GM18520 (cell line): ENCODE measurements at regions not wholly inside any gene's neighbourhood (a gene's known extent, or its start where the extent isn't known, plus 50 kb on each side); places are given as distances from the start of the nearest gene placed in this dataset.
"Not testable (repeated sequence)": the region's sequence is repeated elsewhere in the genome, so short reads cannot be mapped to it uniquely, and the experiment has no call there.

ENCODE experiments used
- ATAC-seq: cut with Tn5 transposase; IDR thresholded peaks from one replicate; pipeline ENCODE4 v1.9.1; 2021; ENCODE audit not compliant: unreplicated experiment

- ATAC-seq = not testable (repeated sequence)
These were observed 321.7 kb upstream of the PLGLB1 start for GRCh38 chr2:87343347-87343746.

GRCh38 chr2:87345283-87345682, 323.6 kb upstream of the PLGLB1 start:
- not testable (repeated sequence) for ATAC-seq

- not testable (repeated sequence) for ATAC-seq
These were observed 326.9 kb upstream of the PLGLB1 start for GRCh38 chr2:87348556-87348955.

- not testable (repeated sequence) for ATAC-seq
These were observed 327.4 kb upstream of the PLGLB1 start for GRCh38 chr2:87349006-87349405.

GRCh38 chr2:87352178-87352934, 330.7 kb upstream of the PLGLB1 start:
- not testable (repeated sequence) for ATAC-seq

GRCh38 chr2:87353408-87353807, 331.8 kb upstream of the PLGLB1 start:
- ATAC-seq = not testable (repeated sequence)

- not testable (repeated sequence) for ATAC-seq
These were observed 332.5 kb upstream of the PLGLB1 start for GRCh38 chr2:87354102-87354501.

GRCh38 chr2:87360250-87360649, 338.6 kb upstream of the PLGLB1 start:
- ATAC-seq = not testable (repeated sequence)

GRCh38 chr2:87360927-87361326, 339.3 kb upstream of the PLGLB1 start:
- ATAC-seq = not testable (repeated sequence)

GRCh38 chr2:87361805-87362204, 340.2 kb upstream of the PLGLB1 start:
- not testable (repeated sequence) for ATAC-seq

GRCh38 chr2:87364379-87364778, 342.7 kb upstream of the PLGLB1 start:
- ATAC-seq = not testable (repeated sequence)

GRCh38 chr2:87365038-87365437, 343.4 kb upstream of the PLGLB1 start:
- not testable (repeated sequence) for ATAC-seq

- ATAC-seq = not testable (repeated sequence)
These were observed 361.8 kb upstream of the PLGLB2 start for GRCh38 chr2:87386063-87386560.

GRCh38 chr2:87395784-87396183, 352.1 kb upstream of the PLGLB2 start:
- not testable (repeated sequence) for ATAC-seq

GRCh38 chr2:87396551-87397265, 351.2 kb upstream of the PLGLB2 start:
- ATAC-seq = not testable (repeated sequence)

- ATAC-seq = not testable (repeated sequence)
These were observed 350.4 kb upstream of the PLGLB2 start for GRCh38 chr2:87397276-87398065.

- not testable (repeated sequence) for ATAC-seq
These were observed 349.2 kb upstream of the PLGLB2 start for GRCh38 chr2:87398567-87399305.

- no peak for ATAC-seq
These were observed 346.1 kb upstream of the PLGLB2 start for GRCh38 chr2:87401726-87402345.

- no peak for ATAC-seq
These were observed 344.1 kb upstream of the PLGLB2 start for GRCh38 chr2:87403893-87404175.
